ENCODE measurements at regions not wholly inside any gene's neighbourhood (a gene's known extent, or its start where the extent isn't known, plus 50 kb on each side); places are given as distances from the start of the nearest gene placed in this dataset.

GRCh38 chr1:218584418-218585155, 239.5 kb downstream of the TGFB2 start:
- TF ChIP-seq EZH2 (IDR thresholded peaks at IDR 0.05) (no peak), POLR2AphosphoS5 (IDR thresholded peaks at IDR 0.05; ENCODE audit: borderline replicate concordance, low read depth, low read length) (no peak), FOXP2 (optimal IDR thresholded peaks at IDR 0.05; ENCODE audit: control extremely low read depth, extremely low read length, insufficient read depth) (no peak)
